Upper lobe of left lung (tissue), 6 donors: ENCODE measurements at regions not wholly inside any gene's neighbourhood (a gene's known extent, or its start where the extent isn't known, plus 50 kb on each side); places are given as distances from the start of the nearest gene placed in this dataset.

Source experiments
- ATAC-seq, 2 donors: fragments of 200-7000 bp; cut with Tn5 transposase; one replicate each; pipeline ENCODE4 v1.9.1; 2022; ENCODE audit warnings: mild to moderate bottlenecking in 2 of 2, moderate library complexity in 2 of 2; ENCODE audit not compliant: low FRiP score in 2 of 2
- DNase-seq, 2 donors: peaks; one replicate each; pipeline ENCODE4 v3.0.0-alpha.2; 2019 to 2020
- H3K27ac ChIP-seq, 4 donors: fragments of 200-600 bp; sonication (generic); one replicate each; pipeline ENCODE4 v1.5.1; 2016 to 2019
- H3K27me3 ChIP-seq, 4 donors: fragments of 200-600 bp; sonication (generic); one replicate each; pipeline ENCODE4 v1.5.1; 2017 to 2019
- H3K36me3 ChIP-seq, 4 donors: fragments of 200-600 bp; sonication (generic); one replicate each; pipeline ENCODE4 v1.5.1; 2016 to 2019
- H3K4me1 ChIP-seq, 4 donors: fragments of 200-600 bp; sonication (generic); one replicate each; pipeline ENCODE4 v1.5.1; 2018 to 2019
- H3K4me3 ChIP-seq, 4 donors: fragments of 200-600 bp; sonication (generic); one replicate each; pipeline ENCODE4 v1.5.1; 2017 to 2019; ENCODE audit warnings: mild to moderate bottlenecking in 2 of 4, moderate library complexity in 1 of 4
- H3K9me3 ChIP-seq, 4 donors: fragments of 200-600 bp; sonication (generic); one replicate each; pipeline ENCODE4 v1.5.1; 2018 to 2019
- EP300 ChIP-seq, 4 donors: sonication (generic); formaldehyde crosslinking; IDR thresholded peaks; one replicate each; pipeline ENCODE4 v1.5.1; 2017; ENCODE audit warnings: antibody characterized with exemption in 4 of 4, control low read depth in 2 of 4
- POLR2A ChIP-seq, 4 donors: fragments of 450-650 bp; IDR thresholded peaks; one replicate each; pipeline ENCODE4 v1.5.1; 2016 to 2017; ENCODE audit warnings: antibody characterized with exemption in 4 of 4, mild to moderate bottlenecking in 2 of 4
- POLR2AphosphoS5 ChIP-seq, 2 donors: sonication (generic); formaldehyde crosslinking; IDR thresholded peaks; one replicate each; pipeline ENCODE4 v1.5.1; 2017; ENCODE audit warnings: antibody characterized with exemption in 2 of 2
- WGBS, 2 donors: methylation state at CpG; one replicate each; pipeline ENCODE4 v1.1.5; 2017 to 2018; 5-methylcytosine and 5-hydroxymethylcytosine counted together
- TF ChIP-seq, protein P1 (sequence below), 6 experiments: fragments of 450-650 bp in 4 of 6; fragments of 200-600 bp in 2 of 6; sonication (generic) in 2 of 6; IDR thresholded peaks; one replicate each; pipeline ENCODE4 v1.5.1; 2016 to 2019; ENCODE audit warnings: antibody characterized with exemption in 6 of 6
- donor health status: DM: no; HTN: no; CAD: no; lungs with moderate emphysema.
- donor health status: DM: no; HTN: yes; CAD: no; lungs with severe emphysema.

DNA sequence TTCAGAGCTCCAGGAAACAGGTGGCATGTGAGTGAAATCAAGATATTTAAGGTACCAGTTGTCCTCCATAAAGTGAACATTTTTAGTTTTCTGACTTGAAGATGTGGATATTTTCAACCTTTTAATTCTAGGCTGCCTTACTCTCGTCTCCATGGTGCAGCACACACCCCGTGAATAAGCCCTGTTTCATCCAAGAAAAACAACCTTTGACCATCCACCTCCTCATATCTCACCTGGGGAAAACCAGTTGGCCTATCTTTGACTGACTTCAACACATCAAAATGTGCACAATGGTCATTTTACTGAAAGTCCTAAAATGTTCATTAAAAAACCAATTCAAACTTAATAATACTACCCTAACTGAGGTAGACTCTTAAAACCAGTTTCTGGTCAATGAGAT, 73.8 kb upstream of the CD2AP start:
- no peak overlapping the region for H3K4me3 ChIP-seq
- no peaks in the 10 kb centered on the region for H3K36me3 ChIP-seq
- H3K4me1 ChIP-seq = peaks cover 0 to 15% (median 2%) of the 10 kb centered on the region in 4 donors
- DNase-seq (no peak), ATAC-seq (no peak)
- TF ChIP-seq POLR2AphosphoS5 (IDR thresholded peaks at IDR 0.05) (no peak), POLR2A (IDR thresholded peaks at IDR 0.05) (no peak), EP300 (IDR thresholded peaks at IDR 0.05) (no peak)
- TF ChIP-seq, protein P1, sequence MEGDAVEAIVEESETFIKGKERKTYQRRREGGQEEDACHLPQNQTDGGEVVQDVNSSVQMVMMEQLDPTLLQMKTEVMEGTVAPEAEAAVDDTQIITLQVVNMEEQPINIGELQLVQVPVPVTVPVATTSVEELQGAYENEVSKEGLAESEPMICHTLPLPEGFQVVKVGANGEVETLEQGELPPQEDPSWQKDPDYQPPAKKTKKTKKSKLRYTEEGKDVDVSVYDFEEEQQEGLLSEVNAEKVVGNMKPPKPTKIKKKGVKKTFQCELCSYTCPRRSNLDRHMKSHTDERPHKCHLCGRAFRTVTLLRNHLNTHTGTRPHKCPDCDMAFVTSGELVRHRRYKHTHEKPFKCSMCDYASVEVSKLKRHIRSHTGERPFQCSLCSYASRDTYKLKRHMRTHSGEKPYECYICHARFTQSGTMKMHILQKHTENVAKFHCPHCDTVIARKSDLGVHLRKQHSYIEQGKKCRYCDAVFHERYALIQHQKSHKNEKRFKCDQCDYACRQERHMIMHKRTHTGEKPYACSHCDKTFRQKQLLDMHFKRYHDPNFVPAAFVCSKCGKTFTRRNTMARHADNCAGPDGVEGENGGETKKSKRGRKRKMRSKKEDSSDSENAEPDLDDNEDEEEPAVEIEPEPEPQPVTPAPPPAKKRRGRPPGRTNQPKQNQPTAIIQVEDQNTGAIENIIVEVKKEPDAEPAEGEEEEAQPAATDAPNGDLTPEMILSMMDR (IDR thresholded peaks at IDR 0.05) = no peak
- WGBS, 2 donors = 83 to 84% methylated on average over 2 of the region's 2 CpGs
- no peak overlapping the region for H3K27ac ChIP-seq
- H3K9me3 ChIP-seq = no peaks in the 10 kb centered on the region
- H3K27me3 ChIP-seq = no peaks in the 10 kb centered on the region

DNA sequence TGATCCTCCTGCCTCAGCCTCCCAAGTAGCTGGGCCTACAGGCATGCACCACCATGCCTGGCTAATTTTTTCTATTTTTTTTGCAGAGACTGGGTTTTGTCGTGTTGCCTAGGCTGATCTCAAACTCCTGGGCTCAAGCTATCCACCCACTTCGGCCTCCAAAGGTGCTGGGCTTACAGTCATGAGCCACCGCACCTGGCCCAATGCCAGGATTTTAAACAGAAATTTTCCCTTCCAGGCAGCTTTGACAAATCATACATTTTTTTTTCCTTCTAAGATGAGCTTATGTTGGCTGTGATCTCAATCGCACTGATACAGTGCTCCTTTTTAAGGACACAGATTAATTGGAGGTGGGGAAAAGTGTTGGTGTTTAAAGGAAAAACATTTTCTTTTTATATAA, 73.2 kb upstream of the CD2AP start:
- TF ChIP-seq, protein P1 (IDR thresholded peaks at IDR 0.05) = no peak
- no peak for TF ChIP-seq POLR2AphosphoS5 (IDR thresholded peaks at IDR 0.05)
- no peak for TF ChIP-seq EP300 (IDR thresholded peaks at IDR 0.05)
- TF ChIP-seq POLR2A (IDR thresholded peaks at IDR 0.05) = no peak
- Histone ChIP-seq H3K9me3 (no peaks in the 10 kb centered on the region), H3K36me3 (no peaks in the 10 kb centered on the region), H3K4me3 (no peak overlapping the region), H3K4me1 (peaks cover 0 to 15% (median 2%) of the 10 kb centered on the region in 4 donors), H3K27ac (no peak overlapping the region), H3K27me3 (no peaks in the 10 kb centered on the region)
- ATAC-seq (no peak), DNase-seq (no peak)
- 87 to 88% methylated on average over 4 of the region's 4 CpGs for WGBS, 2 donors

DNA sequence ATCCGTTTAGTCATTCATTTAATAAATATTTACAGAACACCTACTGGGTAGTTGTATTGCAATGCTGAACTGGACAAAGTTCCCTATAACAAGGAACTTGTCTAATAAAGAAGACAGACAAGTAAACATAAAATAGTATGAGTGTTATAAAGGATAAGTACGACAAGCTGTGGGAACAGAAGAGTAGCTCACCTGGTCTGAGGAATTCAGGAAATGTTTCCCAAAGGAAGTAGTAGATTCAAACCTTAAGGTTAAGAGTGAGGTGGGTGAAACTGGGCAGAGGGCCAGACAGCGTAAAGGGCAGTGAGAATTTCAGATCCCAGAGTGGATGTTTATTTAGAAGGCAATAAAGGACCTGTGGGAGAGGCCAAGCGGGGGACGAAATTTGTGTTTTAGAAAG, 72.3 kb upstream of the CD2AP start:
- WGBS, 2 donors = 40 to 47% methylated on average over 5 of the region's 5 CpGs
- Histone ChIP-seq H3K4me1 (peaks cover 0 to 15% (median 2%) of the 10 kb centered on the region in 4 donors), H3K36me3 (no peaks in the 10 kb centered on the region), H3K27ac (no peak overlapping the region), H3K9me3 (no peaks in the 10 kb centered on the region), H3K27me3 (no peaks in the 10 kb centered on the region), H3K4me3 (no peak overlapping the region)
- no peak for DNase-seq
- no peak for ATAC-seq
- TF ChIP-seq, protein P1 (IDR thresholded peaks at IDR 0.05) = no peak
- TF ChIP-seq POLR2A (IDR thresholded peaks at IDR 0.05) = no peak
- TF ChIP-seq EP300 (IDR thresholded peaks at IDR 0.05) = no peak
- no peak for TF ChIP-seq POLR2AphosphoS5 (IDR thresholded peaks at IDR 0.05)

DNA sequence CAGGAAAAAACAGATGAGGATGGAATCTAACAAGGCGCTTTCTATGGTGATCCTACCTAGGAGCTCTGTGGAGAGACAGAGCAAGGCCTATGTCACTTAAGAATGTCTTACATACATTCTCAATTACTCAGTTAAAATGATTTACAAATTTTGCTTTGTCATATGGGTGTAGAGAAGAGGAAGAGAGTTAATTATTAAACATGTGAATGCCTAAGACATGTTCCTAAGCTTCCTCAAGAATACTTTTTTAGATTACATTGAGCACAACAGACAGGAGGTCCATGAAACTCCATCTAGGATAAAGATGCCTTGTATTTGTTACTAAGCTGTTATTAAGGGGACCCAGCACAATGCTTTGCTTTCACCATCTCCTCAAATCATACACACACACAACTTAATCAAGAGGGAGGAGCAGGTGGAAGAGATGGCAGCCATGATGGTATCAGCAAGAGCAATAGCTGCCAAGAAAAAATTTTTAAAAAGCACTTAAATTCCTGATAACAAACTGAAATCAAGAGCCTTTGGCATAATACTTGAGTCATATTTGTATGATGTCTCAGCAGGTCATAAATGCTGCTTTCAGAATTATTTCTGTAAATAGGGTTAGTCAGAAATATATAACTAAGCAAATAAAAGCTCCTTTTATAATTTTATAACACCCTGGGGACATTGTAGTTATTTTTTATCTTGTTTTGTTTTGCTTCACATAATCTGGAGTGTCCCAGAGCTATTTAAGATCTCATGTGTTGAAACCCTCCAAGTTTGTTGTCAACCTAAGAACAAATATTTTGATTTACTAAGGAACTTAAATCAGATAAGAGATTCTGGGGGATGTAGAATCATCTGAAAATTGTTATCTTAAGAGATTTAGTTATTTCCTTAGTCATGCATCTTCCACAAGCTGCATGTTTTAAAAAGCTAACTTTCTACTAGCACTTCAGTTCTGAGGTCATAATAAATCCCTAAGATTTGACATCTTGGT, 70.0 kb upstream of the CD2AP start:
- TF ChIP-seq POLR2A (IDR thresholded peaks at IDR 0.05) (no peak), POLR2AphosphoS5 (IDR thresholded peaks at IDR 0.05) (no peak), EP300 (IDR thresholded peaks at IDR 0.05) (no peak)
- TF ChIP-seq, protein P1 (IDR thresholded peaks at IDR 0.05) = no peak
- ATAC-seq (no peak), DNase-seq (no peak)
- 96 to 100% methylated on average over 1 of the region's 1 CpG for WGBS, 2 donors
- H3K4me3 ChIP-seq = no peak overlapping the region
- peaks cover 0 to 6% (median 0%) of the 10 kb centered on the region in 4 donors for H3K4me1 ChIP-seq
- H3K36me3 ChIP-seq = no peaks in the 10 kb centered on the region
- H3K27ac ChIP-seq = peak overlapping the region in 1 of 4 donors; percentile 11
- no peaks in the 10 kb centered on the region for H3K9me3 ChIP-seq
- H3K27me3 ChIP-seq = no peaks in the 10 kb centered on the region
